Stimulated activated CD4-positive, alpha-beta T cell treated with anti-CD3 and anti-CD28 coated beads, Interleukin-2, amount 100 ng/mL, for 24 hours (primary cell): ENCODE measurements at regions not wholly inside any gene's neighbourhood (a gene's known extent, or its start where the extent isn't known, plus 50 kb on each side); places are given as distances from the start of the nearest gene placed in this dataset.

Source experiments
- DNase-seq, 2 donors: peaks; one replicate each; pipeline ENCODE4 v3.0.0-alpha.2; 2020

DNA sequence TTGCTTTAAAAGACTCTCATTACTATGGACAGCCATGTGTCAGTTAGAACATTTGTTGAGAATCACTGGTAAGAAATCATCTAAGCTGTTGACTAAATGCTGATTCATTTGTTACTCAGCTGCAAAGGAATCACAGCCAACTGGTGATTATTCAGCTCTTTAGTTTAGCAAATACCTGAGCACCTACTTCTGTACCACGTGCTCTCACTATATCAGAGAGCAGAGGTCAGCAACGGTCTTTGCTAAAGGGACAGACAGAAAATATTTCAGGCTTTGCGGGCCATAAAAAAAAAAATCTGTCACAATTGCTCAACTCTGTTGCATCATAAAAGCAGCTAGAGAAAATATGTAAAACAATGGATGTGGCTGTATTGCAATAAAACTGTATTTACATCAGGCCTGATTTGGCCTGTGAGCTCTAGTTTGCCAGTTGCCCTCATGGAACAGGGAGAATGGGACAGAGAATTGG is 377.6 kb downstream of the DNAH5 start:
- DNase-seq: no peak

DNA sequence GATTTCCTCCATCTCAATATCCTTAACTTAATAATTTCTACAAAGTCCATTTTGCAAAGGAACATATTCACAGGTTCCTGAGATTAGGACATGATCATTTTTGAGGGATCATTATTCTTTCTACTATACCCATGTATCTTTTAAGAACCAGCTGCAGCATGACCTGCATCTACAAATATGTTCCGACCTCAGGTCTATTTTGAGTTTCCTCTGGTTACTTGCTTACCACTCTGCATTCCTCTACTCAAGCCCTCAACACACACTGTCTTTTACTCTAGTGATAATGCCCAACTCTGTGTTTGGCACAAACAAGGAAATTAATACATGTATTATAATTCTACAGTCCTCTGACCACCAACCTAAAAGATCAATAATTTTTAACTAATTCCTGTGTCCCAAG is 386.1 kb downstream of the DNAH5 start:
- DNase-seq: no peak

DNA sequence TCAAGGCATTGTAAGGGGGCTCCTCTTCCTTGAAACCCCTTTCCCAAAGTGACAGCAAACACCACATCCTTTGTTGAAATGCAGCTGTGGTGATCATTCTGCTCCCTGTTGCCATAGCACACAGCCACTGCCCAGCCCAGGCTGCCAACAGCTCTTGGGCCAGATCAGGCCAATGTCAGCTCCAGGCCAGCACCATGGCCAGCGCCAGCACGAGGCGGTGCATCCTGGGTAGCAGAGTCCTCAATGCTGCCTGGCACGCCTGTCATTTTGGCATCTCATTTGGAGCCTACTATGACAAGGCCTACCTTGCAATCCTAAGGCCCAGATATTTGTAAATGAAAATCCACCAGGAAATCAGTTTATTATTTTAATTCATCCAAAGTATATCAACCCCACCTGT is 390.6 kb downstream of the DNAH5 start:
- peak in 1 of 2 donors; percentile 1 for DNase-seq

DNA sequence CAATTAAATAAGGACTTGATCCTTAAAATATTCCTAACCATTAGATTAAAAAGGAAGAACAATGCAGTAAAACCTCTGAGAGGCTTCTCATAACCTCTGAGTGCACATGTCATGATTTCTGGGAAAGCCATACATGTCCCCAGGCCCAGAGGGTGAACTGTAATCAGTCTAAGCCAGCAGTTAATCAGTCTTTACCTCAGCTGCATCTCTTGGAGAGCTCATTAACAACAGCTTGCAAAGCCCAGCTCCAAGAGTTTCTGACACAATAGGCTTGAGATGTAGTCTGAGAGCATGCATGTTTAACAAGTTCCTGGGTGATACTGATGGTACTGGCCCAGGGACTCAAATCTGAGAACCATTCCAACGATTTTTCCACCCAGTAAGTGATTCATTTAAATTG is 392.1 kb downstream of the DNAH5 start:
- no peak for DNase-seq

DNA sequence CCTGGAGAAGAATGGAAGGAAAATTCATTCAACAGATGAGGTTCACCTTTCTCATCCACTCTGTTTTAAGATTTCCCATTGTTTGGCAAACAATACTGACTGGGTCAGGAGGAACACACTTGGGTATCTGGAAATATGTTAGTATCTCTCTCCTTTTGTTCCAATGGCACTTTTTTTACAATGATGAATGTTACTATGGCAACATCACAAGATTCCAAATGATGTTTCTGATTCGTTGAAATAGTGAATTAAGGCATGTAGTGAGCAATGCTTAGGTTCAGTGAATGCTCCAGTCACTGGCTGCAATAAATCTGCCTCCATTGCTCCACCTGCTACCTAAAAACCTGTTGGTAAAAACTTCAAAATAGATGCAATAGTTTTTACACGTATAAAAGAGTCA is 392.8 kb downstream of the DNAH5 start:
- DNase-seq: no peak

DNA sequence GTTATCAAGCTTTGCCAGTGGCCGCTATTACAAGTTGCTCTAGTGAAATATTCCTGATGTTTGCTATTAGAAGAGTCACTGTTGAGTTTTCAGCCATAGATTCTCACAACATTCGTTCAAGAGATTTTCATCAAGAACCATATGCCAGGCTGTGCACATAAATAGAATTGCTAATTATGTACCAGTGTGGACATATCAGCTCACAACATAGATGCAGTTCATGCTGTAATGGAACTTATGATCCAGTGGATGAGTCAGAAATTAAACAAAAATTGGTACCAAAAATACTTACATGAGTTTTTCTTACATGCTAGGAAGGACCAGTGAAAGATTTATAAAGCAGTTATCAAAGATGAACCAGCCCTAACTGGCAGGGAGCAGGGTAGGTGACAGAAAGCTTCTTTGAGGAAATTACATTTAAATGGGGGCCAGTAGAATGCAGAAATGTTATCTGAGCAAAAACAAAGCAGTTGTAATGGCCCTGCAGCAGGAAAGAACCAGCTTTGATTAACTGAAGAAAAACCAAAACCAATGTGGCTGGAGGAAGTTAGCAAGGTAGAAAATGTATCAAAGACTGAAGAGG is 404.2 kb downstream of the DNAH5 start:
- DNase-seq: no peak

DNA sequence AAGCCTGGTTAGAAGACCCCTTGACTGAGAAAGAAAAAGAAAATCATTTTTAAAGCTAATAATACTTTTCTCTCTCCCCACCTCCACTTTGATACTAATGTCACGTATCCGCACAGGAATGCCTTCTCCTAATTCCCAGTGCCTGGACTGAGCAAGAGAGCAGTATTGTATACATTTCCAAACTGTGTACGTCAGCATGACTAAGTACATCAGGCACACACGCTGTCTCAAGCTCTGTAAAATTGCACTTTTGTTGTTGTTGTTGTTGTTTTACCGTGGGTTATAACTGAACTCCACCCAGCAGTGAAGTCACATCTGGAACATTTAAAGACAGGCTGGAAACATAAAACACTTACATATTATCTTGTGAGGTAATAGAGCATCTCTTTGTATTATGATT is 407.6 kb downstream of the DNAH5 start:
- no peak for DNase-seq

DNA sequence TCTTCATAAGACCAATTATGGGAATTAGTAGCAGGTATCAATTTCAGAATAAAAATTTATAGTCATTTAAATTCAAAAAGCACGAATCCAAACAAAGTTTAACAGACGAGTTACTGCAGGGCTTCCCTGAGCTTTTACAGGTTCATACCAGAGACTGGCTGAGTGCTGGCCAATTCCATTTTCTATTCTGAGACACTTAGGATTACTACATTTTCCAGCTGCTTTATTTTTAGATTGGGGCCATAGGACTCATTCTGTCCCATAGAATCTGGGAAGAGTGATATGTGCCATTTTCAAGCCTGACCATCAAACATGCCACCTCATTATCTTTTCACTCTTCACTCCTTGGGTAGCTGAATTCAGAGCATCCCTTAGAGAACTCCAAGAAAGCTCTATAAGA is 410.7 kb downstream of the DNAH5 start:
- DNase-seq: no peak

DNA sequence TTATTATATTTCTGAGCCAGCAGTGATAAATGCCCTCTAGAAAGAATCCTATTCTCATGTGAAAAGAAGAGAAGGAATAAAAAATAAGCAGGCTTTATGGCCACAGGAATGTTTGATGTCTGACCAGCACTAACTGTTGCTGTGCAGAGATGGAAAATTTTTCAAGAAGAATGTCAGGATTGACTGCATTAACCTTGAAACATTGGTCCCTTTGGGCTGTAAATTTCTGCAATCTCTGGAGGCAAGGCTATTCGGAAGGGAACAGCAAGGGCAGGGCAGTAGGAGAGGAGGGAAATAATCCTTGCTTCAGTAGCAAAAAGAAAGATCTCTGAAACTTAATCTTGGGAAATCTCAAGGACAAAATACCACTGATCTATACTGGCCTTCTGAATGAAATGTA is 415.2 kb downstream of the DNAH5 start:
- no peak for DNase-seq

DNA sequence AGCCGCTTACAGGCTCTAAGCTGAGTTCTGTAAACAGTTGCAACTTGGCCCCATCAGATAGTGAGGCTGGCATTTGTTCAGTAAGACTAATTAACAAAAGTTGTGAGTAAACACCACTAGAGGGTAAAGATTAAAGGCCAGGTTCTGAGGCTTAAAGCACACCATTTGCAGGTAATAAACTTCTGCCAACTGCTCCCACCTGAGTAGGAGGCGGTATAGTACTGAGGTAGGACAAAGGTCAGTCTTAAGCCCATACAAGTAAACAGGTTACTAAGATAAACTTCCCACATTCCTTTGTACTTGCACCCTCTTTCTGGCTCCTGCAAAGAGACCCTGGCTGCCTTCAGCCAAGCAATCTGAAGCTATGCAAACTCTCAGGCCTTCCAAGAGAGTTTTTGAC is 419.6 kb downstream of the DNAH5 start:
- no peak for DNase-seq

DNA sequence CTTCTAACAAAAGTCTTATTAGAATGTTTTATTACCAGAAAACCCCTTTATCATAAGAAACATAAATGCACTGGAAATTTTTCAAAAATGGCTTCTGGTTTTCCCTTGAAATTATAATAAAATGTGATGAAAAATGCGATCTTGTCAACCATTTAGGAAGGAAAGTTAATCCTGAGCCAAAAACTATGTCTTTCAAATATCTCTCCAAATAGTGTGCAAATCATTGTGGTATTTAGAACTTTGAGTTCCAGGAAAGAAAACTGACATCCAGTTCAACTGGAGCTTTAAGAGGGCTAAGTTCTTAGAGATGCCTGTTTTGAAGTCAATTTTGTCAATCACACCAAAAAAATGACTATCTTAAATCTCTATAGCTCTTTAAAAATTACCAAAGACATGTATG is 425.4 kb downstream of the DNAH5 start:
- no peak for DNase-seq

DNA sequence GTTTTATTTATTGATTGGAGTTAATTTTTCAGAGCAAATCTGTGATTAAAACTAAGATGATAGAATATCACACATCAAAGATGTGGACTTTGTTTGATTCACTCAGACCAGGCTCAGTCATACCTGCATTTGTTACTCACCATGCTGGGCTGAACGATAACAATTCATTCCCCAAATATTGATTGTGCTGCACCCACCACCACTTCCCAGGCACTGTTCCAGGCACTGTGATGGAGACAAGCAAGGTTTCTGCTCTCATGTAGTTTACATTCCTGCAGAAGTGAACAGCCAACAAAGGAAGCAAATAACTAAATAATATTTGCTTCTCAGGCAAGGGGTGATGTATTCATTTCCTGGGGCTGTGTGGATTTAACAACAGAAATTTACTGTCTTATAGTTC is 428.3 kb downstream of the DNAH5 start:
- DNase-seq: no peak

DNA sequence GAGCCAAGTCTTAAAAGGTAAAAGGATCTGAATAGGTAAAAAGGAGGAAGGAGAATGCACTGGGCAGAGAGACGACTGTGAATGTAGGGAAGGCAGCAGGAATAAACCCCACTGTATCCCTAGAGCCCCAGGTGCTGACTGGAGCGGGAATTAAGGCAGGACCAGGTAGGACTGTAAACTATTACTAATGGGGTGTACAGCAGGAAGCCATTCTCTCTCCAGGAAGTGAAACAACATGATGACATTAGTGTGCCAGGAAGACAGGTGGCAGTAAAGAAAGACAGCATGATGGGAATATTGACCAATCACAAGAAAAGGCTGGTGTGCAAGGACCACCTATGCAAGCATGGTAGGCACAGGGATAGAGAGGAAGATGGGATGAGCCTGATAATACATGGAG is 433.0 kb downstream of the DNAH5 start:
- no peak for DNase-seq

DNA sequence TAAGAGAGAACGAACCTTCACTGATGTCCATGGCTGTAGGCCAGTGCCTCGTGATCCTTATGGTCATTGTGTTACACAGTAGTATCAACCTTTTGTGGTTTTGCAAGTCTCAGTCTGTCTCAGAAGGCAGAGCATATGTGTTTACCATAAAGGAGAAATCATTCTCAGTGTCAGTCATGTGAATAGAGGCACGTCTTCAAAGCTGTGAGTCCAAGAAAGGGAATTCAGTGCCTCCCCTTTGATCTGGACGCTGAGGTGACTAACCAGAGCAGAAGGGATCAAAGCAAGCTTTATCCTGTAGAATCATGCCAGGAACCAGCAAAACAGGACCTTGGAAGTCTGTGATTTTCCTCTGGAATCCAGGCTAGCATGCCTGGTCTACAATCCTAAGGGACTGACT is 433.9 kb downstream of the DNAH5 start:
- DNase-seq: no peak

DNA sequence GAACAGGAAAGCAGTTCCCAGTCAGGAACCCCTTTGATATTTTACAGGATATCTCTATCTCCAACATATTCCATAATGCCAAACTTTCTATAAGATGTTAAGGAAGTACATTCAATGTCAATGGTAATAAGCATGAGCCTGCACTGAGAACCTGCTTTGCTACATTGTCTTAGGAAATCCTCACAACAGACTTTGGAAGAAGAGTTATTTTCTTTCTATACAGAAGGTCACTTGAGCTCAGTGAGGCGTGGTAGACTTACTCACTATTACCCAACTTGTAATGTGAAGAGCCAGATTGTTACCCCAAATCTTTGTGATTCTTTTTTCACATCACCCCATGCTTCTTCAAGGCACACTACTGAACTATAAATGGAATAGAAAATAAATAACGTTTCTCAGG is 435.9 kb downstream of the DNAH5 start:
- DNase-seq: no peak

DNA sequence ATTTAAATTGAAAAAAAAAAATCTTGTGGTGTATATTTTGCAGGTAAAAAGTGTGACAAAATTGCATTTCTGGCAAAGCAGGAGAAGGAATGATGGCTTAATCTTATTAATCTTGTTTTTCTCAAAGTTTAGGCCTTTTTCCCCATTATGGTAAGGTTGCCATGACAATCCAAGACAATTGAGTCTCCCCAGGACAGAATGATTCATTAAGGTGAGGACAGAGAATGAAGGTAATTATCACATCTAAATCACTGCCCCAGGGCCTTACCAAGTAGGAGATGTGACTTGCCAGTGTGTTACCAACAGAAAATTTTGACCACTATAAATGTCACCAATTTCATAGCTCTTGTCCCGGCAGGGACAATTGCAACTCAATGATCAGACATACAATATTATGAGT is 439.2 kb downstream of the DNAH5 start:
- DNase-seq: no peak

DNA sequence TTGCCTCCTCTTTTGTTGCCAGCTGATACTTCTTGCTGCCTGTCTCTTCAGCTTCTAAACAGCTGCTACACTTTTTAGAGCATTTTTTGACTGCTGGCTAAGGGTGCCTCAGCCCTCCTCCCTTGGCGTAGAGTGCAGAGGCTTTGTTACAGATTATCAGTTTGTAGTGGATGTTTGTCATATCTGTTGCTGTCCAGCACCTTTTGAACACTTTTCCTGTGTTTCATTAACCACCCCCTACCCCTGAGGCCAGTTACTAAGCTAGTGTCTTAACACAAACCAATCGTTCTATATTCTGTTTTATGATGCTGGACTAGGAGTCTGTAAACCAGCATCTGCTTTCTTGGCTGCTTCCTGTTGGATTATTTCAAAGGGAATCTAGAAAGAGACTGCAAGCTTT is 441.5 kb downstream of the DNAH5 start:
- DNase-seq: no peak

DNA sequence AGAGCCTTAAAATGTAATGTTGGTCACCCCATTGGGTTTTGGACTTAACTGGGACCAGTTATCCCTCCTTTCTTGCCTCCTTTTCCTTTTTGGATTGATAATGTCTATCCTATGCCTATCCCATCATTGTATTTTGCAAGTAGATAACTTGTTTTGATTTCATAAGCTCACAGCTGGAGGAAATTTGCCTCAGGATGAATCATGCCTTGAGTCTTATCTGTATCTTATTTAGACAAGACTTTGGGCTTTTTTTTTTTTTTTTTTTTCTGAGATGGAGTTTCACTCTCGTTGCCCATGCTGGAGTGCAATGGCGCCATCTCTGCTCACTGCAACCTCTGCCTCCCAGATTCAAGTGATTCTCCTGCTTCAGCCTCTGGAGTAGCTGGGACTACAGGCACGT is 443.3 kb downstream of the DNAH5 start:
- no peak for DNase-seq

DNA sequence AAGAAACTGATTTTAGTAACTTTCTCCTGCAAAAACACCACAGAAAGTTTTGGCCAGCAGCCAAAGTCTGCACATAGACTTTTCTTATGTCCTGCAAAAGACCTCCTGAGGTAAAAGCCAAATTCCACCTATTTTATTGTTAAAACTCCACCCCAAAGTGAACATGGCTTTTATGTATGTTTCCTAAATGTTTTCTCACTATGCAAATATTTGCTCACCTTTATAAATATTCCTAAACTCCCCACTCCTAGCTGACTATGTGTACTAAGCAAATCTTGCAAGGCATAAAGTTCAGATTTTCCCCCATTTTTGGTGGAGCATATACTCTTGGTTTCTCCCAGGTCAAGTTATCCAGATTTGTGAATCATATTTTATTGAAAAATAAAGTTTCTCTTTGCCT is 446.2 kb downstream of the DNAH5 start:
- DNase-seq: no peak

DNA sequence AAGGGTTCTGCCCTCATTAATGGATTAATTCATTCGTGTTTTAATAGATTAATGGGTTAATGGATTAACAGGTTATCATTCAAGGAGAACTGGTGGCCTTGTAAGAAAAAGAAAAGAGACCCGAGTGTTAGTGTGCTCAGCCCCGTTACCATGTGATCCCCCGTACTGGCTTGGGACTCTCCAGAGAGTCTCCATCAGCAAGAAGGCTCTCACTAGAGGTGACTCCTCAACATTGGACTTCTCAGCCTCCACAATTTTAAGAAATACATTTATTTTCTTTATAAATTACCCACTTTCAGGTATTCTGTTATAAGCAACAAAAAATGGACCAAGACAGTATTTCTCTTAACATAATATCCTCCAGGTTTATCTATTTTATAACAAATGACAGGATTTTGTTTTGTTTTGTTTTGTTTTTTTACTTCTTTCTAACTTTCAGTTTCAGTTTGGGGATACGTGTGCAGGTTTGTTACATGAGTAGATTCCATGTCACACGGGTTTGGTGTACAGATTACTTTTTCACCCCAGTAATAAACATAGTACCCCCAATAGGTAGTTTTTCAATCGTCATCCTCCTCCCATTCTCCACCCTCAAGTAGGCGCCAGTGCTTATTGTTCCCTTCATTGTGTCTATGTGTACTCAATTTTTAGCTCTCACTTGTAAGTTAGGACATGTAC is 456.1 kb downstream of the DNAH5 start:
- no peak for DNase-seq

DNA sequence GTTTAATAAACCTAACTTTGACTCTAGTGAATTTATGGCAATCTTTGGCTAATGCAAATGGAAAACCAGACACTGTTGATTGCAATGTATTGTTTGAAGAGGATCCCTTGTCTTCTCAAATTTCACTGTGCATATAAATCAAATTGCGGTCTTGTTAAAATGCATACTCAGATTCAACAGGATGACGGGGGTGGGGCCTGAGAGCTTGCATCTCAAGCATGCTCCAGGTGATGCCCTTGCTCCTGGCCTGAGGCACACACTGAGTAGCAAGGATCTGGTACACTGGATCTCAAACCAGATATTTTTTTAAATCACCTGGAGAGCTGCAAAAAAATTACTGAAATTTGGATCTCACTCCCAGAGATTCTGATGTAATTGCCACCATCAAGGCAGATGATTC is 463.7 kb downstream of the DNAH5 start:
- DNase-seq: no peak

DNA sequence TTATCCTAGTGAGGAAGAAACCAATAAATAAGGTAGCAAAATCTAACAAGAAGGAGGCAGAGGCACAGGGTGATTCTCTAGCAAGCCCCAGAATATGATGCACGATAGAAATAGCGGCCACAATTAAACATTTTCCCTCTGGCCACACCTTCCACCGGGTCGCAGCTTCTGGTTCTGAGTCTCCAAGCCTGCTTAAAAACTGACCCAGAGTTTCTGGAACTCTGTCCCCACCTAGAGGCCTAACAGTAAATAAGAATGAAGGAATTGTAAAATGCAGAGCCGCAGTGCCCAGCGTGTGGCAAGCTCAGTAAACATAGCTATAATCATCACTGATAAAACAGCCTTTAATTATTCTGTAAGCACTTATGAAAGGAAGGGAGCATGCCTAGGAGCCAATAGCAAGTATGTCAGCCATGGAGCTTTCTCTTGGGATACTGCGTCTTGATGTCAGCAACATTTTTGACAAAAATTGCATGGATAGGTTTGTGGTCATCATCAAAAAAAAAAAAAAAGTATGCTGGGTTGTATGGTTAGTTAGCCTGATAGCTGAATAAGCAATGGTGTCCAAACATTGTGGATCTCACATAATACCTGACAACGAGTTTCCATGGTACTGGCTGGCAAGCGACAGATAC is 465.5 kb downstream of the DNAH5 start:
- DNase-seq: no peak

DNA sequence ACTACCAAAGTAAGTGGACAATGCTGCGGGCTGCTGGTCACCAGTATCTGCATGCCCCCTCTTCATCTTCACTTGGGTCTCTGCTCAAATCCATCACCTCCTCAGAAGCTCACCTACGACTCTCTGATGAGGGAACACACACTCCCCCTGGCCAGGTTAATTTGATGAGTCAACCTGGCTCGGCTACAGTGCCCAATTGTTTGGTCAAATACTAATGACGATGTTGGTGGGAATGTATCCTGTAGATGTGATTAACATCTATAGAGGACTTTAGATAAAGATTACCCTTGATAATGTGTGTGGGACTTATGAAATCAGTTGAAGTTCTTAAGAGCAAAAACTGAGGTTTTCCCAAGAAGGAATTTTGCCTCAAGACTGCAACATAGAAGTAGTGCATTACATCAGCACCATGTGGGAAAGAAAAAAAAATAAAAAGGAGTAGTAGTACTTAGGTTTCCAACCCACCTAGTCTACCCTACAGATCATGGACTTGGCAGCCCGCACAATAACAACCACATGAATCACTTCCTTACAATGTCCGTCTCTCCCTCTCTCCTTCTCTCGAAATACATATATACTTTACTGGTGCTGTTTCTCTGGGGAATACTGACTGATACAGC is 467.3 kb downstream of the DNAH5 start:
- DNase-seq: no peak

DNA sequence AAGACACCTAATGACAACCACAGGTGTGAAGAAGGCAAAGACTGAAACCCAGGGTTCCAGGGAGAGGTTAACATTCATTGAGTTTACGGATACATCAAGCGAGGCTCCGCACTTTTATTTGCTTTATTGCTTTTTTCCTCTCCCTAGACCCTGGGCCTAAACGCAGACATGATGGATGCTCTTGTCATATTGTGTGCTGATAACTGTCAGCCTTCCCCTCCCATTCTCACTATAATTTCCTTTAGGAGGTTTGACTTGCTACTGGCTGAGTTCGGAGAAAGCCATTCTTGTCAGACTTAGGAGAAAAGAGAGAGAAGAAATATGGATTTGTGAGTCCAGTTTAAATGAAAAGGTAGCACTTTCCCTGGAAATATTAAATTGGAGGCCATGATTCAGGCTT is 471.6 kb downstream of the DNAH5 start:
- no peak for DNase-seq
